ENCODE measurements at regions not wholly inside any gene's neighbourhood (a gene's known extent, or its start where the extent isn't known, plus 50 kb on each side); places are given as distances from the start of the nearest gene placed in this dataset.

GRCh38 chr14:98345161-98345560 lies 926.8 kb downstream of the BCL11B start:
- TF ChIP-seq CTCF (IDR thresholded peaks at IDR 0.05) (no peak), ZFX (IDR thresholded peaks at IDR 0.05; ENCODE audit: borderline replicate concordance) (no peak)
